ENCODE measurements at regions not wholly inside any gene's neighbourhood (a gene's known extent, or its start where the extent isn't known, plus 50 kb on each side); places are given as distances from the start of the nearest gene placed in this dataset.
"Not testable (repeated sequence)": the region's sequence is repeated elsewhere in the genome, so short reads cannot be mapped to it uniquely, and the experiment has no call there.

- no peak for DNase-seq
- no peak for TF ChIP-seq POLR2A (IDR thresholded peaks at IDR 0.05; ENCODE audit: low read length)
- TF ChIP-seq GATA1 (IDR thresholded peaks at IDR 0.05; ENCODE audit: low read depth, low read length): no peak
Observed at GRCh38 chr22:34609646-34610045, 456.3 kb upstream of the ISX start.

GRCh38 chr22:34620161-34620560, 445.8 kb upstream of the ISX start:
- DNase-seq: no peak
- no peak for TF ChIP-seq GATA1 (IDR thresholded peaks at IDR 0.05; ENCODE audit: low read depth, low read length)
- TF ChIP-seq POLR2A (IDR thresholded peaks at IDR 0.05; ENCODE audit: low read length): no peak

GRCh38 chr22:34620832-34621231, 445.1 kb upstream of the ISX start:
- DNase-seq: no peak
- TF ChIP-seq POLR2A (IDR thresholded peaks at IDR 0.05; ENCODE audit: low read length) (no peak), GATA1 (IDR thresholded peaks at IDR 0.05; ENCODE audit: low read depth, low read length) (no peak)

GRCh38 chr22:34622602-34623001, 443.4 kb upstream of the ISX start:
- no peak for DNase-seq
- TF ChIP-seq POLR2A (IDR thresholded peaks at IDR 0.05; ENCODE audit: low read length) (no peak), GATA1 (IDR thresholded peaks at IDR 0.05; ENCODE audit: low read depth, low read length) (no peak)

GRCh38 chr22:34623580-34623979, 442.4 kb upstream of the ISX start:
- TF ChIP-seq POLR2A (IDR thresholded peaks at IDR 0.05; ENCODE audit: low read length) (no peak), GATA1 (IDR thresholded peaks at IDR 0.05; ENCODE audit: low read depth, low read length) (no peak)

GRCh38 chr22:34625892-34626291, 440.1 kb upstream of the ISX start:
- DNase-seq: not testable (repeated sequence)

More at GRCh38 chr22:34623580-34623979, 442.4 kb upstream of the ISX start:
- no peak for DNase-seq

GRCh38 chr22:34638128-34638527, 427.8 kb upstream of the ISX start:
- TF ChIP-seq GATA1 (IDR thresholded peaks at IDR 0.05; ENCODE audit: low read depth, low read length) (no peak), POLR2A (IDR thresholded peaks at IDR 0.05; ENCODE audit: low read length) (no peak)
- DNase-seq: no peak

GRCh38 chr22:34639911-34640310, 426.0 kb upstream of the ISX start:
- TF ChIP-seq POLR2A (IDR thresholded peaks at IDR 0.05; ENCODE audit: low read length) (no peak), GATA1 (IDR thresholded peaks at IDR 0.05; ENCODE audit: low read depth, low read length) (no peak)
- no peak for DNase-seq

GRCh38 chr22:34645375-34645774, 420.6 kb upstream of the ISX start:
- no peak for TF ChIP-seq POLR2A (IDR thresholded peaks at IDR 0.05; ENCODE audit: low read length)
- TF ChIP-seq GATA1 (IDR thresholded peaks at IDR 0.05; ENCODE audit: low read depth, low read length): no peak
- no peak for DNase-seq

- no peak for DNase-seq
Observed at GRCh38 chr22:34669001-34669400, 397.0 kb upstream of the ISX start.

GRCh38 chr22:34683031-34683430, 382.9 kb upstream of the ISX start:
- DNase-seq: not testable (repeated sequence)

More at GRCh38 chr22:34669001-34669400, 397.0 kb upstream of the ISX start:
- no peak for TF ChIP-seq GATA1 (IDR thresholded peaks at IDR 0.05; ENCODE audit: low read depth, low read length)

- DNase-seq: not testable (repeated sequence)
Observed at GRCh38 chr22:34684278-34684677, 381.7 kb upstream of the ISX start.

GRCh38 chr22:34687116-34687515, 378.8 kb upstream of the ISX start:
- TF ChIP-seq GATA1 (IDR thresholded peaks at IDR 0.05; ENCODE audit: low read depth, low read length) (no peak), POLR2A (IDR thresholded peaks at IDR 0.05; ENCODE audit: low read length) (no peak)
- DNase-seq: no peak

- TF ChIP-seq GATA1 (IDR thresholded peaks at IDR 0.05; ENCODE audit: low read depth, low read length) (no peak), POLR2A (IDR thresholded peaks at IDR 0.05; ENCODE audit: low read length) (no peak)
- DNase-seq: no peak
Observed at GRCh38 chr22:34688825-34689224, 377.1 kb upstream of the ISX start.

- TF ChIP-seq POLR2A (IDR thresholded peaks at IDR 0.05; ENCODE audit: low read length) (no peak), GATA1 (IDR thresholded peaks at IDR 0.05; ENCODE audit: low read depth, low read length) (no peak)
- DNase-seq: no peak
Observed at GRCh38 chr22:34696557-34696956, 369.4 kb upstream of the ISX start.

- TF ChIP-seq POLR2A (IDR thresholded peaks at IDR 0.05; ENCODE audit: low read length) (no peak), GATA1 (IDR thresholded peaks at IDR 0.05; ENCODE audit: low read depth, low read length) (no peak)
- no peak for DNase-seq
Observed at GRCh38 chr22:34702279-34702678, 363.7 kb upstream of the ISX start.

All from erythroblast (primary cell).